ENCODE measurements at regions not wholly inside any gene's neighbourhood (a gene's known extent, or its start where the extent isn't known, plus 50 kb on each side); places are given as distances from the start of the nearest gene placed in this dataset.

DNA sequence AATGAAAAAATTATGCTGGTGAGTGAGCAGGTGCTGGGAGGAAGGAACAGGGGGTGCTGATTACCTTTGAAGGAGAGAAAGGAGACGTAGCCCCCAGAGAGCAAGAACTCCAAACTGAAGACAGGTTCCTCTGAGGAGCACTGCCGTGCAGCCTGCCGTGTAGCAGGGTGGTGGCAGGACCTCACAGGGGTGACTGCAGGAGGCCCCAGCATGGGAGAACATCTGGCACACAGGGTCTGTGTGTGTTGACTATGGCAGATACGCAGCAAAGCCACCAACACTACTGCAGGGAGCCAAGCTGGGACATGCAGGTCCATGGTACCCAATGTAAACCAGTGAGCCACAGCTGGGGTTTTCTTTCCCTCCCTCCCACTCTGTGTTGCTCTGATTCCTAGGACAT lies 192.1 kb upstream of the PDE1C start:
- no peak for DNase-seq

DNA sequence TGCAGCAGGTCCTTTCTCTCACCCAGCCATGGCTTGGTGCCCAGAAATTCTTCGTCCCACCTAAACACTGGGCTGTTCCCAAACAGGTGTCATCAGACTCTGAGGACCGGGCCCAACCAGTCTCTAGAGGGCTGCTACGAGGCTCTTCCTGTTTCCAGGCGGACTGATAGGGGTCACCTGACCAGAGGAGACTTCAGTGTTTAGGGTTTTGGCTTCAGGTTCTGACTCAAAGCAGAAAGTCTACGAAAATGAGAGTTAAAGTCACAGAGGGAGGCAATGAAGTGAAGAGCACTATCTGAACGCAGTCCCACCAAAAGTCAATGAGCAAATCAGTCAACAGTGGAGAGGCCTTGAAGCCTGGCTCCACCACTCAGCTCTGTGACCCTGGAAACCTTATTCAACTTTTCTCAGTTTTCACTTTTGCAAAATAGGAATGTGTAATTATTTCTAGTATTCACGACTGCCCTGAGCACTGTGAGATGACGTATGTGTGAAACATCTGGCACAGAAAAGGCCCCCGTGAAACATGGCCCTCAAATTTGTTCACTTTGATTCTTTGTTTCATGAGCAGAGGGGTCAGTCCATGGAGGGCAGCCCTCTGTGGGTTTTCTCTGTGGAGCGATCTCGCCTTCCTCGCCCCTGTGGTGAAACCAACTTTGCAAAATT lies 189.9 kb upstream of the PDE1C start:
- no peak for DNase-seq

DNA sequence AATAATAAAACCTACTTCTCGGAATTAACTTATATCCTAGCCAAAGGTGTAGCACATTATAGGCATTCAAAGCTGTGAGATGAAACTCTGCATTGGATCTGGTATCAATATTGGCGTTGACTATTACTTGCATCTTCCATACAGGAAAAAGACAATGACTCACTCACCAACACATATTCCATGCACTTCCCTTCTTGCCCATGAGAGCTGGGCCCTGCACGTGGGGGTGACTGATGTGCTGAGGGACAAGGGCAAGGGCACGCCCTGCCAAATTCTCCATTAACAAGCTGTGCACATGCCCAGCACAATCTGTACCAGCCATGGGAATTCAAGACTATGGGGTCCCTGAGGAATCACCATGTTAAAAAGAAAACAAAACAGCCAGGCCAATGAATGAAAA lies 188.1 kb upstream of the PDE1C start:
- no peak for DNase-seq

DNA sequence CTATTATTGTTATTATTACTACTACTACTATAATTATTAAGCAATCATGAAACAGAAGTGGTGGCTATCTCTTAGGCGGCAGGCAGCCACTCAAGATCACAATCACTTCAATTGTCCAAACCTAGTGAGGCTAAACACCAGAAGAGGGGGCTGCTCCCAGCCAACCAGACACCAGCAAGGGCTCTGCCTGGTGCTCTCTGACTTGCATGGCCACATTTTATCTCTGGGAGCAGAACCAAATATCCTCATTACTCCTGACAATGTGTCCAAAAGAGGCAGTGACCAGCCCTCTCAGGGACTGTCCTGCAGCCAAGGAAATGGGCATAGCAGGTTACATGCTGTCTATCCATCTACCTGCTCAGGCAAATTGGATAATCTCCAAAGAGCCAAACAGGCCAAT lies 187.4 kb upstream of the PDE1C start:
- no peak for DNase-seq

DNA sequence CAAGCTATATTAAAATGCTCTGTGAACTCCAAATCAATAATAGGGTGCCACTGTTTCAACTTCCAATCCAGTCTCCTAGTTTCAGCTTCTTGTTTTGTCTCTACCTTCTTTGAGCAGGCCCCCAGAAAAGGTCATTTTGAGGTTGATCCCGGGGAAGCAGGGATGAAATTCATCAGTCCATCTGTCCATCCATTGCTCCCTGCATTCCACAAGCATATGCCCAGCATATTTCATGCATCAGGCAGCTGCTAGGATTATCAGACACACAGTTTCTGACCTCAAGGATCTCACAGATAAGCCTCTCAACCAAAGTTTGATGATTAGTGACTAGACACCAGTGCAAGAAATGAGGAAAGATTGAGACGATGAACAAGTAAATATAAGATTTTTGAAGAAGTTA lies 186.6 kb upstream of the PDE1C start:
- DNase-seq: no peak

DNA sequence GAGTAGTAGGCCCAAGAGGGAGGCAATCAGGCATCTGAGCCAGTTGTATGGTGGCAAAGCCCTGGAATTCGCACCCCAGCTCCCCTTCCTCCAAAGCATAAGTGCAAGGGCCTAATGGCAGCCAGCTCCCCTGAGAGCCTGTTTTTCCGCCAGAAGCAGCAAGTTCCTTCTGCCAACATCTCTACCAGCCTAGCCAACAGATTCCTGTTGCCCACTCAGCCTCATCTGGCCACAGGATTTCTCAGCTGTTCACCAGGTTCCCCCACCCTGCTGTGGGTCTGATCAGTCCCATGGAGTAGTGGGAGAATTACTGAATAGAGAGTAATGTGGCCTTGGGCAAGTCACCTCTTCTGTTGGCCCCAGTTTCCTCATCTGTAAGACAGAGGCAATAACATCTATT lies 186.2 kb upstream of the PDE1C start:
- DNase-seq: no peak

DNA sequence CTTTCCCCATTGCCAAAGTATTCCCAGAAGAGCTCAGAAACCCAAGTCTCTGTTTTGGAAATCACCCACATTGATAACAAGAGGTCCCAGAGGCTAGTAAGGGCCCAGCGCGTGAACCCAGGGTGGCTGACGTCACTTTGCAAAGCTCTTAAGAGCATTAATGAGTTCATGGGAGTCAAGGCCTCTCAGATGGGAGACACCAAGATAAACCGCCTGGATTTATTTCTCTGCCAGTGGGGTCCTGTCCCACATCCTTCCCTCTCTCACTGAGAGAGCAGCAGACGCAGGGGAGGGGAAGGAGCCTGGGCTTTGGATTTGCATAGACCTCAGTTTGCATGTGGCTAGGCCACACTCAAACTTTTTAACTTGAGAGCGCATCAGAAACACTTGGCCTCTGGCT lies 184.8 kb upstream of the PDE1C start:
- no peak for DNase-seq

DNA sequence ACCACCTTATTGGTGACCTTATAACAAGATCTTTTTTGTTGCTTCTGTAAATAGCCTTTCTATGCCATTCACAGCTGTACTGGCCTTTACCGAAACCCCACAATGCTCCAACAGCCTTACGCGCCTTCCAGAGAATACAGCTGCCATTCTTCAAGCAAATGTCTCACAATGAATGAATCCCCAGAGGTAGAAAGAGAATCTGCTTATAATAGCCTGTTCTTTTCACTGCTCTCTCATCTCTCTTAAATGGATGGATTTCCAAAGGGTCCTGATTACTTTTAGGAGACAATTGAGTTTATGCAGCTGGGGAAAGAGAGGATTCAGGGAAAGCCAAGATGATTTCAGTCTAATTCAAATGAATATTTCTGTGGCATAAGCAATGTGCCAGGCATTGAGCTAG lies 183.1 kb upstream of the PDE1C start:
- no peak for DNase-seq

DNA sequence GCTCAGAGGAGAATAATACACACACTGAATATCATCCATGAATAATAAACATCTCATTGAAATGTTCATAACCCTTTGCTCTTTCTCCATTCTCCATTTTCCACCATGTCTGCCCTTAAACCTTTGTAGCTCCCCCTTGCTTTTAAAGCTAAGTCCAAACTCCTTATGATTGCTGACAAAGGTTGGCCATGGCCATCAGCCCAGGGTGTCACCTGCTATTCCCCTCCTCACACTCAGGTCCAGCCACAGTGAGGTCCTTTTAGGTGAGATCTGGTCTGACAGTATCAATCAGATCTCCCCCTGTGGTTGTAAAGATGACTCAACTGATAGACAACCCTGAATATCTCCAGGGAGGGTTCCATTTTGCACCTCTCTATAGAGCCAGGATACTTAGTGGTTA lies 181.5 kb upstream of the PDE1C start:
- DNase-seq: no peak

DNA sequence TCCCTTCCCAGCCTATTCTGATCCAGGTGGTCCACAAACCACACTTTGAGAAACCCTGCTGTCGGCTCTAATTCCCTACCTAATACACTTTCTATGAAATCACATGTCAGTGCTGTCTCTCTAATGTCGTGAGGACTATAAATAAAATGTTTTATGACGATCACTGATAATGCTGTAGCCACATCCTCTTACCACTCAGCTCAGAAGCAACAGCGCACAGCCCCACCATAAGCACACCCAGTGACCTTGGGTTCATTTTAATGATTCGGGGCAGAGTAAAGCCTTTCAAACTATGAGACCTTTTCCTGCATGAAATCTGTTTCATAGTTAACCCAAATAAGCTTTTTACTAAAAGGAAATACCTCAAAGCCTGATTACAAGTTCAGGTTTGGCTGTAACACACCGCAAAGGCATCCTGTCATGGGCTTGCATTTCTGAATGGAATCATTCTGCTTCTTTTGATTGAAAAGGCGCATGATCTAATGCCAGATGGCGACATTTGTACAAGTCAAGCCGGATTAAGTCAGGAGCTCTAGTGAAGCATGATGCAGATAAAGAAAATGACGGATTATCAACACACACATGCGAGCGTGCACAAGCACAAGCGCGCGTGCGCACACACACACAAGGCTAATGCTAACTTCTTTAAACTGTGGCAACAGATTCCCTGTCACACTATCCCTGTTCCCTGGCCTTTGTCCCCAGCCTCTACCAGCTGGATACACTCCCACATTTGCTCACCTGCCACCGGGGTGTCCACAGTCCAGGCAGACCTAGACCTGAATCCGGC lies 180.5 kb upstream of the PDE1C start:
- no peak for DNase-seq

DNA sequence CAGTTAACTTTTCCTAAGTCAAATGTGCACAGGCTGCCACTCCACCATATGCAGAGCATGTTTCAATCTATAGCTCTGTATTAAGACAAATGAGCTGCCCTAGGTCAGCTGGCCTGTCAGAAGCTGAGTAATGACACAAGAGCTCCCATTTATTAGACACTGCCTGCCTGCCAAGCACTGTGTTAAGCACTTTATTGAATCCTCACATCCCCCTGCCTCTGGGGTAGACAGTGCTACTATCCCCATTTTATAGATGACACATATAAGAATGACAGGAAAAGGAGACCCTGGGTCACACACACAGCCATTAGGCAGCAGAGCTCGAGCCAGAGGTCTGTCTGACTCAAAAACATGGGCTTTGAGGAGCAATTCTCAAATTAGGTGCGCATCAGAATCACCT lies 179.8 kb upstream of the PDE1C start:
- no peak for DNase-seq

DNA sequence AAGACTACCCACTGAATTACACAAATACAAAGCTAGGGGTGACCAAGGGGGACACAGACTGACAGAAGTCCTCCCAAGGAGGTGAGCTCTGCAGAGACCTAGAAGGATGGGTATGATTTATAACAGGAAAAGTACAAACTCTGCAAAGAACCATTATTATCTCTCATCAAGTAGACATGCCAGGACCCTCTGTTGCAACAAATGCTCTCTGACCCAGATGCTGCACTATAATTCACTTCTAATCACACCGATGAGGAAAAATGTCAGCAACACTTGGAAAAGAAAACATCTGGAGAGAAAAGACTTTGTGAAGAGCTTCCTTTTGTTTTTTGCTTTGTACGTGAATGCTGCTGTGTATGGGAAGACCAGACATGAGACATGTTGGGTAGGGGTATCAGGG lies 178.3 kb upstream of the PDE1C start:
- DNase-seq: no peak

DNA sequence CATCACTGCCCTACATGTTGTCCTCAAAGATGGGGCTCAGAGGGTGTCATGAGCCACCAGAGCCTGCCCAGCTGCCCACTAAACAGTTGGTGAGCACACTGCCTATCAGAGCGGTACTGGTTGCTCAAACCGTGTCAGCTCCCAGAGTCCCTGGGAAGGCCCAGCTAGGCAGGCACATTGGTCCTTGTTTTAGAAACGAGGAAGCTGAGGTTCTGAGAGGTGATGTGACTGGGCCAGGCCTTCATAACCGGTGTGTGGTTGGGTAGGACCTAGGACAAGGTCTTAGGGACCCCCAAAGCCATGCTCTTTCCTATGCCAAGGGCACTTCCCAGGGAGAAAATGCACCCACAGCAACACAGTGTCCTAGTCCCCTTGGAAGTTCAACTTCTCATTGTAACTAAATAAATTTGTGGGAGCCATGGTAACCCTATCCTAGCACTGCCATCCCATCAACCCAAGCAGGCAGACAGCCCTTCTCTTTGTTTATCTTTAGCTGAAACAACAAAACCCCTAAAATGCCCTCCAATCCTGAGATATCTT lies 174.7 kb upstream of the PDE1C start:
- no peak for DNase-seq

DNA sequence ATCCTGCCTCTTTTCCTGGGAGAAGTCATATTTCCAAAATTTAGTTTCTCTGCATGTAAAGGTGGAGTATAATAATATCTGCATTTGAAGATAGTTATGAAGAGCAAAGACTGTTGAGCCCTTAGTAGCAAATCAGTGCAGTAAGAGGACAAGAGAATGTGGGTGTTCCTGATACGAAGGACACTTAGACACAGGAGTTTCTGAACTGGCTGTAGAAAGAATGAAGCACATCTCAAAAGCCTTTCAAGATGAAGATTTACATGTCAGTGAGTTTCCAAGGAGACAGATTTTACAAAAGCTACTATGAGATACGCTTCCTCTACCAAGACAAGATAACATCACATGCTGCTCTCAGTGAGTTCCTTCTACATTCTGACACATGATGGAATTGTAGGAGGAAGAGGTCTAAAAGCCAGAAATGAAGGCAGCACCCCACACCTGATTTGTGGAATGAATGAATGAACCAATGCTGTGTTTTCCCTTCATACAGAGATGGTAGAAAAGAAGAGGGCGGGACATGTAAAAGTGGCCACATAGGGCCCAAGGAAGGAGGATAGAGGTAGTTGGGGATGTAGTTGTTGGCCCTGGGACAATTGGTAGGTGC lies 173.6 kb upstream of the PDE1C start:
- no peak for DNase-seq

DNA sequence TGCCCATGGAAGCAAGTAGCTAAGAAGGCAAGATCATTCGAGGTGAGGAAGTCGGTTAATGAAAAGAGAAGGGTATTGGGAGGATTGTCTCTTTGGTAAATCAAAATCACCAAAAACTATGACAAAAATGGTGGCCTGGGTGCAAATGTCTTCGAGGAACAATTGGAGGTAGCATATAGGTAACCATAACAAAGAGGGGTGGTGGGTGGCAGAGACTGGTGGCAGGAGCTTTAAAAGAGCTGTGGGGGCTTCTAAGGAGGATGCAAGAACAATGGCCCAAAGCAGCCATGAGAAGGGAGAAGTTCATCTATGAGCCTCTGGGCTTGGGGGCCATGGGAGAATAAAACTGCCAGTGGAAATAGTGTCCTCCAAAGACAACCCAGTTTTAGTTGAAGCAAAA lies 172.2 kb upstream of the PDE1C start:
- DNase-seq: no peak

DNA sequence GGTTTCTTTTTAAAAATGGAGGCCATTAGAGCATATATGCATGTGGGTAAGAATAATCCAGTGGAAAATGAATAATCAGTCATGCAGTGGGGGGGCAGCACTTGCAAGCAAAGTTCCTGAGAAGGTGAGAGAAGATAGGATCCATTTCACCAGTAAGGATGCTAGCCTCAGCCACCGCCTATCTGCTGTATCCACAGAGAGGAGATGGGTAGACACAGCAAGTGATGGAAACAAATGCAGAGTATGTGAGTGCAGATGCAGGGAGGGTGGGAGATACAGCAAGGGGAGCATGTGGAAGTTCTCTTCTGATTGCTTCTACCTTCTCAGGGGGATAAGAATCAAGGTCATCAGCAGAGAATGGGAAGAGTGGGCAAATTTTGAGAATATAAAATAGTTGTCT lies 171.4 kb upstream of the PDE1C start:
- DNase-seq: no peak

DNA sequence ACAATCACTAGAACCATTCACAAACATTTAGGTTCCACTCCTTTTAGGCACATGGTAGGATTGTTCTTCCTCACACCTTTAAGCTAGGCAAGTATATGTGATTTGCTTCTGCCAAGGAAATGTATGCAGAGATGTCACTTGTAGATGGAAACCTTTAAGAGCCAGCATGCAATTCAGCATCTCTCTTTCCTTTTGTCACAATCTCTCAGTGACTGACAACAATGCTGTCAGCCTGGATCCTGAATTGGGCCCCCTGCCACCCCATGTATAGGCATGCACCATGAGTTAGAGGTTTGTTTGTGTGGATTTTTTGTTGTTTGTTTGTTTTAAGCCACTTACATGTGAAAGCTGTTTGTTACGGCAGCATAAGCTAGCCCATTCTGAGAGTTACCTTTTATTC lies 169.6 kb upstream of the PDE1C start:
- DNase-seq: no peak

DNA sequence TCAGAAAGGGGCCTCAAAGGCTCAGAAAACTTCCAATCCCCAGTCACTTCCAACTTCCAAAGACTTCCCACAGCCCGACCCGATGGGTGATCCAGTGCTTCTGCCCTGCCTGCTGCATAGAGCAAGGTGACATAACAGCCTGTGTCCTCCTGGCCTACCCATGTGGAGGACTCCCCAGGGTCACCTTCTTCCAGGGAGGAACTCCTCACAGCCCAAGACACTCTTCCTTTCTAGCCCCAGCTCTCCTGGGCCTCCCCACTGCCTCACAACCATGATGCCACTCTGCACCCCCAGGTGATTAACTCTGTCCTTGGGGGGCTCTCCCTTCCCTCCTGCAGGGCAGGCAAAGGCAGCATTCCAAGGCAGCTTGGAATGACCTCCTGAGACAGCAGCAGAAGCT lies 158.4 kb upstream of the PDE1C start:
- no peak for DNase-seq

DNA sequence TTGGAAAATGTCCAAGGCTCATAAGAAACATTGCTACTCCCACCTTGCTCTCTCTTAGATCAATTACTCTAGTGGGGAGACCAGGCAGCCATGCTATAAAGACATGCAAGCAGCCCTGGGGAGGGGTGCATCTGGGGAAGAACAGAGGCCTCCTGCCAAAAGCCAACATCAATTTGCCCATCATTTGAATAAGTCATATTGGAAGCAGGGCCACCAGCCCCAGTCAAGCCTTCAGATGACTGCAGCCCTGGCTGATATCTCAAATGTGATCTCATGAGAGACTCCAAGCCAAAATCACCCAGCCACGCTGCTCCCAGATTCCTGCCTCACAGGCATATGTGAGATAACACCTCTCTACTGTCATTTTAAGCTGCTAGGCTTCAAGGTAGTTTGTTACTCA lies 157.5 kb upstream of the PDE1C start:
- DNase-seq: no peak

DNA sequence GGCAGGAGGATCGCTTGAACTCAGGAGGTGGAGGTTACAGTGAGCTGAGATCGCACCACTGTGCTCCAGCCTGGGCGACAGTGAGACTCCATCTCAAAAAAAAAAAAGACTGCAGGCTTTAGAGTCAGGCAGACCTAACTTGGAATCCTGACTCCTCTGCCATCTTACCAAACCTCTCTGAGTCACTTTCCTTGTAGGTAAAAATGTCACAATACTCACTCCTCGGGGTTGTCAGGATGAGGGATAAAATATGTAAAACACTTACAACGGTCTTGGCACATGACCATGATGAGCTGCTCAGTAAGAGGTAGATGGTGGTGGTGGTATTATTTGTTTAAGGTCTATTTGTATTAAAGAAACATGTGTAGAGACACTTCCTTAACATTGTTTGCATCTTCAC lies 154.1 kb upstream of the PDE1C start:
- no peak for DNase-seq

DNA sequence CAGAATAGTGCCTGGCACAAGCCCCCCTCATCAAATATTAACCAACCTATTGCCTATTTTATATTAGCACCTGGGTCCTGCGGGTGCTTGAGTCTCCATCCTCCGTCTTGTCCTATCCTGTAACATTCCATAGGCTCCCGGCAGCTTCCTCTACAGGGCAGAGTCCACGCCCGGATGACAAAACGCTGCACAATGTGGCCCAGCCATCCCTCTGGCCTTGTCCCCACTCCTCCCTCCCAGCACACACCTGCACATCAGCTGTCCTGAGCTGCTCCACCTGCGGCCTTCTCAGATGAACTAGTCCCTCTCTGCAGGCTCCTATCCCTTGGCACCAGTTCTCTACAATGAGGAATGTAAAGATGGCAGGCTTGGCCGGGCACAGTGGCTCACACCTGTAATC lies 153.5 kb upstream of the PDE1C start:
- DNase-seq: no peak

DNA sequence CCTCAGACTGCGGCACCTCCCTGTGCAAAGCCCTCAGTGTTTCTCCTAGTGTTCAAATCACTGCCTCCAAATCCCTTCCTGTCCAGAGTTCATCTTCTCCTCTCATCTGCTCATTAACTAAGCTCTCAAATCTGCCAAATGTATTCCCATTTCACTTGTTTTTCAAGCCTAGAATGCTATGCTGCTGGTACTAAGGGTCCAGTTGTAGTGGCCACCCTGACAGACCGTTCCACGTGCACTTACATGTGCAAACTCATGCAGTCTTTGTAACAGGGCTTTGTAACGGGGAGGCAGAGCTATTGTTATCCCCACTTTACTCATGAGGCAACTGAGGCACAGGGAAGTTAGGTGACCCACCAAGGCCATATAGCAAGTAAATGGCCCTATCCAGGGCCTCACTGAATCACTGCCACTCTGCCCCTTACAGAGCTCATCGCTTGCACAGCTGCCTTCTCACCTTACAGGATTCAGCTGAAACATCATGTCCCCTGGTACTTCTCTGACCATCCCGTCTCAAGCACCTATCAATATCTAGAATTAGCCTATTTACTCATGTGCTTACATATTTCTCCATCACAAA lies 153.0 kb upstream of the PDE1C start:
- no peak for DNase-seq

DNA sequence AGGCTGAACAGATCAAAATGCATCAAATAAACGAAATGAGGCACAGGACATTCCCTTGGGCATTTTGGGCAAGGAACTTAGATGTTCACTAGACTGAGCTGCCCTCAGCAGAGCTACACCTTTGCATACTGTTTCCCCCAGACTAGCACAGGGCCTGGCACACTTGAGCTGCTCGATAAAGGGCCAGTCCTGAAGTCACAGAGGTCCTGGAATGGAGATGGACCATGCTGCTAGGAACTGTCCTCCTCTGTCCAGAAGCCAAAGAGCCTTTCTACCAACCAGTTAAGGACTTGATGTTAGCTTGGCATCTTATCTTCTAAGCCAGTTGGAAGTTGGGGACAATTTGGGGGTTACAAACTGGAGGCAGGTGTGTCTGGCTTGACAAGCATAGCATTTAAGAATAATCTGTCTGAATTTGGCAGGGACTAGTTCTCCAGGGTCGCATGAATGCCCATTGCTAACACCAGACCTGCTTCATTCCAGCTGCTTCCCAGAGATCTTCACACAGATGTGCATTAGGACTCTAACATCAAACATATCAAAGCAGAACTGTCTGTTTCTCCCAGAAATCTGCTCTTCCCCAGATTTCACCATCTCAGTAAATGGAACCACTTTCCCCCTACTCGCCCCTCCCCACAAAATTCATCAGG lies 152.2 kb upstream of the PDE1C start:
- DNase-seq: no peak
